K562 (cell line): ENCODE measurements at regions not wholly inside any gene's neighbourhood (a gene's known extent, or its start where the extent isn't known, plus 50 kb on each side); places are given as distances from the start of the nearest gene placed in this dataset.

Experiments
- ATAC-seq: fragments of 200-7000 bp; cut with Tn5 transposase; 3 replicates; pipeline ENCODE4 v1.9.1; 2020; ENCODE audit warnings: moderate library complexity
- BruUV-seq: library from RNA; stranded (reverse); fragments of 400-500 nt; replicated peaks from 2 replicates; lab custom pipeline; 2021; lab: Mats Ljungman, UMichigan
- CTCF ChIA-PET: fragments of 300-600 bp; formaldehyde crosslinking; extraction: SDS; loops from one replicate; lab custom pipeline; 2021; ENCODE audit warnings: low intra/inter-chr PET ratio; lab: Yijun Ruan, JAX
- POLR2A ChIA-PET: fragments of 300-600, 350-650 bp; sonication (Branson Sonifier 250); formaldehyde crosslinking; extraction: SDS; loops from one replicate; lab custom pipeline; 2021; ENCODE audit warnings: antibody characterized with exemption, inconsistent platforms; lab: Yijun Ruan, JAX
- DNase-seq, 4 experiments: peaks; one replicate each; pipeline versions ENCODE4 v3.0.0 to v3.0.0-alpha.2; 2011 to 2018; ENCODE audit warnings: low spot score in 3 of 4, mixed read lengths in 3 of 4; ENCODE audit errors: extremely low read depth in 1 of 4
- FAIRE-seq: peaks from 2 replicates; lab custom pipeline; 2011; peaks lifted over from hg19 to GRCh38; lab: Jason Lieb, UNC
- H2AFZ ChIP-seq: 2 replicates; pipeline ENCODE4 v1.6.0; 2011; ENCODE audit warnings: low read depth, low read length, control low read depth, inconsistent platforms
- H3K27ac ChIP-seq: fragments of 200-600 bp; 3 replicates; pipeline ENCODE4 v1.8.0; 2011; ENCODE audit warnings: low read depth, mild to moderate bottlenecking, control low read depth, inconsistent platforms, low read length, moderate library complexity, mixed read lengths; ENCODE audit errors: extremely low read depth
- H3K27me3 ChIP-seq, 2 experiments: fragments of 300-600 bp in 1 of 2; 2 replicates in 1 of 2; 3 replicates in 1 of 2; pipeline versions ENCODE4 v1.6.0 to v1.8.0; 2011; ENCODE audit warnings: inconsistent platforms in 2 of 2, low read length in 2 of 2, mild to moderate bottlenecking in 1 of 2, mixed read lengths in 1 of 2, moderate library complexity in 1 of 2; ENCODE audit not compliant: control insufficient read depth in 2 of 2, insufficient read depth in 2 of 2
- H3K36me3 ChIP-seq: fragments of 300-600 bp; 3 replicates; pipeline ENCODE4 v1.8.0; 2011; ENCODE audit warnings: mild to moderate bottlenecking, low read length, inconsistent platforms; ENCODE audit not compliant: control insufficient read depth, insufficient read depth
- H3K4me1 ChIP-seq, 2 experiments: fragments of 200-600 bp in 1 of 2; replicated peaks in 1 of 2; 2 replicates in 1 of 2; 3 replicates in 1 of 2; pipeline versions ENCODE4 v1.5.1 to v1.8.0; 2011; ENCODE audit warnings: inconsistent platforms in 2 of 2, low read length in 2 of 2, mild to moderate bottlenecking in 1 of 2, mixed read lengths in 1 of 2, moderate library complexity in 1 of 2; ENCODE audit not compliant: control insufficient read depth in 2 of 2, insufficient read depth in 2 of 2
- H3K4me2 ChIP-seq: 2 replicates; pipeline ENCODE4 v1.6.1; 2011; ENCODE audit warnings: low read length, control low read depth, inconsistent platforms, mixed read lengths; ENCODE audit not compliant: insufficient read depth
- H3K4me3 ChIP-seq: fragments of 200-600 bp; sonication (generic), shearing (Covaris generic); 2 replicates; pipeline ENCODE4 v1.5.1; 2016; ENCODE audit warnings: control low read depth, inconsistent platforms
- H3K79me2 ChIP-seq: fragments of 200-600 bp; 3 replicates; pipeline ENCODE4 v1.8.0; 2011; ENCODE audit warnings: low read length, inconsistent platforms; ENCODE audit not compliant: control insufficient read depth, insufficient read depth
- H3K9ac ChIP-seq, 2 experiments: 2 replicates each; pipeline versions ENCODE4 v1.6.0 to v1.6.1; 2011; ENCODE audit warnings: low read depth in 2 of 2, low read length in 2 of 2, control low read depth in 1 of 2, inconsistent platforms in 1 of 2, mild to moderate bottlenecking in 1 of 2, mixed read lengths in 1 of 2; ENCODE audit not compliant: insufficient read depth in 1 of 2
- H3K9me1 ChIP-seq: one replicate; pipeline ENCODE4 v1.6.0; 2011; ENCODE audit warnings: inconsistent platforms, mild to moderate bottlenecking, low read length, moderate library complexity; ENCODE audit not compliant: control insufficient read depth, insufficient read depth
- H3K9me3 ChIP-seq: replicated peaks from 2 replicates; pipeline ENCODE4 v1.5.1; 2011; ENCODE audit warnings: low read depth, low read length, inconsistent platforms; ENCODE audit not compliant: control insufficient read depth, insufficient read depth
- H4K20me1 ChIP-seq: replicated peaks from 2 replicates; pipeline ENCODE4 v1.6.1; 2011; ENCODE audit warnings: low read length, inconsistent platforms, mixed read lengths; ENCODE audit not compliant: control insufficient read depth, insufficient read depth
- BHLHE40 ChIP-seq: IDR thresholded peaks from 2 replicates; pipeline ENCODE4 v1.6.1; 2011; ENCODE audit warnings: low read length, improper control_type of control experiment
- BRD9 ChIP-seq: fragments of 450-650 bp; IDR thresholded peaks from 2 replicates; pipeline ENCODE4 v1.6.1; 2018; ENCODE audit warnings: low read depth; ENCODE audit not compliant: partially characterized antibody
- ETV6 ChIP-seq, 3 experiments: fragments of 150-350 bp in 1 of 3; sonication (generic) in 1 of 3; formaldehyde crosslinking in 1 of 3; IDR thresholded peaks; 2 replicates each; pipeline versions ENCODE4 v1.6.1 to v1.8.0; 2014 to 2022; ENCODE audit warnings: borderline replicate concordance in 2 of 3, low read depth in 2 of 3, antibody characterized with exemption in 1 of 3, low read length in 1 of 3, mild to moderate bottlenecking in 1 of 3, missing genetic modification reagents in 1 of 3
- FOXK1 ChIP-seq: sonication (generic); formaldehyde crosslinking; IDR thresholded peaks from 2 replicates; pipeline ENCODE4 v1.8.0; 2022; ENCODE audit warnings: missing genetic modification reagents, mild to moderate bottlenecking, borderline replicate concordance
- GATAD2A ChIP-seq: fragments of 450-650 bp; IDR thresholded peaks from 2 replicates; pipeline ENCODE4 v1.6.1; 2017
- KAT7 ChIP-seq: sonication (generic); formaldehyde crosslinking; IDR thresholded peaks from 2 replicates; pipeline ENCODE4 v1.8.0; 2022; ENCODE audit warnings: missing genetic modification reagents, mild to moderate bottlenecking, borderline replicate concordance
- MAFF ChIP-seq: IDR thresholded peaks from 2 replicates; pipeline ENCODE4 v1.6.1; 2012; ENCODE audit warnings: low read length, improper control_type of control experiment
- RBM25 ChIP-seq: fragments of 200-400 bp; formaldehyde crosslinking; IDR thresholded peaks from 2 replicates; pipeline ENCODE4 v1.6.1; 2018; ENCODE audit warnings: low read length, low read depth, moderate library complexity; ENCODE audit not compliant: severe bottlenecking
- ZBTB34 ChIP-seq: fragments of 250-450 bp; sonication (Bioruptor Pico); IDR thresholded peaks from 2 replicates; pipeline ENCODE4 v1.8.0; 2021; ENCODE audit warnings: mild to moderate bottlenecking, moderate library complexity
- ZBTB5 ChIP-seq: fragments of 450-650 bp; IDR thresholded peaks from 2 replicates; pipeline ENCODE4 v1.6.1; 2017; ENCODE audit warnings: antibody characterized with exemption
- ZBTB8A ChIP-seq: fragments of 450-650 bp; IDR thresholded peaks from 2 replicates; pipeline ENCODE4 v1.6.1; 2018; ENCODE audit warnings: mild to moderate bottlenecking, moderate library complexity; ENCODE audit not compliant: partially characterized antibody
- ZNF174 ChIP-seq: fragments of 250-450 bp; sonication (Bioruptor Pico); IDR thresholded peaks from 2 replicates; pipeline ENCODE4 v1.4.0; 2020; ENCODE audit warnings: mild to moderate bottlenecking
- WGBS: fragments of 100-300 bp; shearing (Covaris generic); methylation state at CpG from one replicate; pipeline ENCODE4 v1.1.6; 2016; ENCODE audit warnings: low coverage, mixed read lengths; ENCODE audit not compliant: insufficient coverage; ENCODE audit errors: missing lambda C conversion rate; 5-methylcytosine and 5-hydroxymethylcytosine counted together
- in situ Hi-C: fragments of 300-500 bp; cut with MboI; formaldehyde crosslinking; loops from 4 replicates; pipeline ENCODE4 v1.15.0; 2018; ENCODE audit warnings: inconsistent platforms, mixed read lengths
- intact Hi-C: fragments of 100-400 bp; cut with micrococcal nuclease; formaldehyde crosslinking; loops from 2 replicates; pipeline ENCODE4 v1.14.2; 2022
- TF ChIP-seq, protein P1 (sequence below): fragments of 250-450 bp; sonication (Bioruptor Pico); IDR thresholded peaks from 2 replicates; pipeline ENCODE4 v1.5.0; 2021; ENCODE audit warnings: mild to moderate bottlenecking, borderline replicate concordance
- TF ChIP-seq, protein P2 (sequence below): sonication (generic); formaldehyde crosslinking; IDR thresholded peaks from 2 replicates; pipeline ENCODE4 v1.9.0; 2022; ENCODE audit warnings: mild to moderate bottlenecking, missing genetic modification reagents

GRCh38 chr10:10657139-10657760 lies 360.4 kb upstream of the CELF2 start:
- ChIA-PET CTCF (interaction anchor here (0.7 kb wide), 1 partner anchor 744 kb away, joined by 3 read pairs; no protein-coding TSS in a partner anchor), POLR2A (no interaction called here)
- Histone ChIP-seq H3K4me1 (no peaks in the 10 kb centered on the region), H3K9ac (no peak overlapping the region), H3K9me3 (no peaks in the 10 kb centered on the region), H3K27me3 (no peaks in the 10 kb centered on the region), H3K9me1 (no peaks in the 10 kb centered on the region), H3K4me2 (no peak overlapping the region), H4K20me1 (no peaks in the 10 kb centered on the region), H3K27ac (no peak overlapping the region), H3K79me2 (no peaks in the 10 kb centered on the region), H2AFZ (no peak overlapping the region), H3K4me3 (no peak overlapping the region), H3K36me3 (no peaks in the 10 kb centered on the region)
- in situ Hi-C loops (no loop called here), intact Hi-C loops (no loop called here)
- TF ChIP-seq, protein P1, sequence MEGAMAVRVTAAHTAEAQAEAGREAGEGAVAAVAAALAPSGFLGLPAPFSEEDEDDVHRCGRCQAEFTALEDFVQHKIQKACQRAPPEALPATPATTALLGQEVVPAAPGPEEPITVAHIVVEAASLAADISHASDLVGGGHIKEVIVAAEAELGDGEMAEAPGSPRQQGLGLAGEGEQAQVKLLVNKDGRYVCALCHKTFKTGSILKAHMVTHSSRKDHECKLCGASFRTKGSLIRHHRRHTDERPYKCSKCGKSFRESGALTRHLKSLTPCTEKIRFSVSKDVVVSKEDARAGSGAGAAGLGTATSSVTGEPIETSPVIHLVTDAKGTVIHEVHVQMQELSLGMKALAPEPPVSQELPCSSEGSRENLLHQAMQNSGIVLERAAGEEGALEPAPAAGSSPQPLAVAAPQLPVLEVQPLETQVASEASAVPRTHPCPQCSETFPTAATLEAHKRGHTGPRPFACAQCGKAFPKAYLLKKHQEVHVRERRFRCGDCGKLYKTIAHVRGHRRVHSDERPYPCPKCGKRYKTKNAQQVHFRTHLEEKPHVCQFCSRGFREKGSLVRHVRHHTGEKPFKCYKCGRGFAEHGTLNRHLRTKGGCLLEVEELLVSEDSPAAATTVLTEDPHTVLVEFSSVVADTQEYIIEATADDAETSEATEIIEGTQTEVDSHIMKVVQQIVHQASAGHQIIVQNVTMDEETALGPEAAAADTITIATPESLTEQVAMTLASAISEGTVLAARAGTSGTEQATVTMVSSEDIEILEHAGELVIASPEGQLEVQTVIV: no peak
- no peak for TF ChIP-seq ZBTB8A
- TF ChIP-seq KAT7 (CRISPR knock-in tag): no peak
- TF ChIP-seq ZBTB34 (CRISPR knock-in tag): no peak
- no peak for TF ChIP-seq ETV6 (IDR thresholded peaks at IDR 0.05; ENCODE audit: borderline replicate concordance in 1 of 2, low read depth in 2 of 2, low read length in 1 of 2)
- TF ChIP-seq ETV6 (CRISPR knock-in tag; IDR thresholded peaks at IDR 0.05; ENCODE audit: borderline replicate concordance): no peak
- no peak for TF ChIP-seq ZBTB5
- no peak for TF ChIP-seq BRD9
- TF ChIP-seq FOXK1: no peak
- TF ChIP-seq GATAD2A: no peak
- no peak for TF ChIP-seq RBM25
- TF ChIP-seq, protein P2, sequence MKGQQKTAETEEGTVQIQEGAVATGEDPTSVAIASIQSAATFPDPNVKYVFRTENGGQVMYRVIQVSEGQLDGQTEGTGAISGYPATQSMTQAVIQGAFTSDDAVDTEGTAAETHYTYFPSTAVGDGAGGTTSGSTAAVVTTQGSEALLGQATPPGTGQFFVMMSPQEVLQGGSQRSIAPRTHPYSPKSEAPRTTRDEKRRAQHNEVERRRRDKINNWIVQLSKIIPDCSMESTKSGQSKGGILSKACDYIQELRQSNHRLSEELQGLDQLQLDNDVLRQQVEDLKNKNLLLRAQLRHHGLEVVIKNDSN (CRISPR knock-in tag): no peak
- no peak for TF ChIP-seq ZNF174 (CRISPR knock-in tag)
- no peak for TF ChIP-seq MAFF
- no peak for TF ChIP-seq BHLHE40
- under 1% methylated on average over 6 of the region's 6 CpGs for WGBS
- FAIRE-seq: no peak
- DNase-seq: no peak
- no peak for ATAC-seq
- no TSS peak for BruUV-seq
